T-helper 2 cell (primary cell): ENCODE measurements at regions not wholly inside any gene's neighbourhood (a gene's known extent, or its start where the extent isn't known, plus 50 kb on each side); places are given as distances from the start of the nearest gene placed in this dataset.
"Not testable (repeated sequence)": the region's sequence is repeated elsewhere in the genome, so short reads cannot be mapped to it uniquely, and the experiment has no call there.

Source experiments
- DNase-seq, 5 experiments: peaks; one replicate each; pipeline versions ENCODE4 v3.0.0 to v3.0.0-alpha.2; 2012 to 2022

DNA sequence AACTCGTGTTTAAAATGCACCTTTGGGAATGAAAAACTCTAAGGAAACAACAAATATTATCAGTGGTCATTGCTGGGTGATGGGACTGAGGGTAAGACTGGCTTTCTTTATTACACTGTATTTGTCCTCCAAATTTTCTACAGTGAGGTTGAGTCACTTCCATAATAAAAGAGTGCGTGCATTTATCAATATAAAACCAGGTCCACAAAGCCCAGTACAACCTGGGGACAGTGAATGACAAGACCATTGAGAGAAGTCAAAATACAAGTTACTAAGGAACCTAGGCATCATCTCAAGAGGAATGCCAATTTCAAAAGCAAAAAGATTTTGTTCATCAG, 76.4 kb downstream of the MAGED4 start:
- DNase-seq, result no peak

- DNase-seq, result peak; percentile 57 to 91 (median 81)
These were observed 76.9 kb downstream of the MAGED4 start for GRCh38 chrX:52261463-52262194.

DNA sequence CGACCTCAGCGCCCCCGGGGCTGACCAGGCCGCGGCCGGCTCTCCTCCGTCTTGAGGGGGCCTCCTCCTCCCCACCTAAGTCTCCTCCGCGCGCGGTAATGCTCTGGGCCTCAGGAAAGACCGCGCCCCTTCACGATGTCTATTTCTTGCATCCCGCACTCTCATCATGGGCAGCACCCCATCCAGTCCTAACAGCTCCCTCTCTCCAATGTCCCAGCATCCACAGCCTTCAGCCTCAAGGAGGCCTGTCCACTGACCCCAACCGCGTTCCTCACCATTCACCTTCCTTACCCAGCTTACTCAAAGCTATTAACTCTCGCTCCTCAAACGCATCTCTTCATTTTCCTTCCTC, 77.5 kb downstream of the MAGED4 start:
- DNase-seq, result no peak

GRCh38 chrX:52263417-52263816, 78.7 kb downstream of the MAGED4 start:
- no peak for DNase-seq

DNA sequence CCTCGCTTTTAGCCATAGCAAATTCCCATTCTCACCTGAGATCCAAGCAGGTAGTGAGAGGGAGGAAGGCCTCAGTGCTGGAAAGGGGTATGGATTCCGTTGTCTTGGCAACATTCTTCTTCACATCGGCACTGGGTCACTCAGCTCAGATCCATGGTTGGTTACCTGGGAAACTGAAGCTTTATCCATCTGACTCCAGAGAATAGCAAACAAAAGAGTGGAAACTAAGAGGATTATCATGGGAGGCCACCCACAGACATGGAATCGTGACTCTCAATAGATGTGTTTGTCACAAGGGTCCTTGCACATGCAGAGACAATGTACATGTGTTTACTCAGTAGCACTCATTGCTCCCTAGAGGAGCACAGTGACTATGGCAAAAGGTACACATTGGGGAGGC, 81.0 kb downstream of the MAGED4 start:
- DNase-seq, result no peak

- DNase-seq, result not testable (repeated sequence)
These were observed 83.8 kb downstream of the MAGED4 start for GRCh38 chrX:52268502-52268901.

DNA sequence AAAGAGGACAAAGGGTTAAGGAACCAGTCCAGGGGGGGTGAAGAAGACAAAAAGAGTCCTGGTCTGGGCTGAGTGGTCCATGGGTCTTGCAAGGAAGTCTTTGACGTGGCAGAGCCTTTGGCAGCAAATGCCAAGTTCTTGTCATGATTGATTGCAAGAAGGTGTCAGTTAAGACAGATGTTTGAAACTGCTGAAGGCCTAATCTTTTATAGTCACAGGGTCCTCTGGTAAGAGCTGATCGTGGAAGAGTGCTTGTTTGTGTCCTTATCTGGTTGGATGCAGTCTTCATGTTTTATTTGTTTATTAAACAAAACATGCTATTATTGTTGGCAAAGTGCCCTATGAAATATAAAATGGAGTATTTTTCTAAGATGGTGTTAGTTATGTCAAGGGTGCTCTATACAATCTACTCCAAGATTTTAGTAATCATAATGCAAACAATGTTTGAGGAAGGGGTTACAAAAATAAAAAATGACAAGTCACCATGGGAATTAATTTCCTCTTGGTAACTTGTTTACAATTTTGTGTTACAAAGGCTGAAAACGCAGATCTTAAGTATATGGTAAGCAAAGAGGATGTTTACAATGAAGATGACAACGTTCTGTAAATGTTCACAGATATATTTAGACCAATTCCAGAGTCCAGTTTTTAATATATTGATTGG, 85.9 kb downstream of the MAGED4 start:
- DNase-seq, result no peak

GRCh38 chrX:52271206-52271605, 86.5 kb downstream of the MAGED4 start:
- DNase-seq, result peak in 1 of 5 experiments; percentile 3

GRCh38 chrX:52277666-52278065, 91.2 kb upstream of the XAGE2 start:
- no peak for DNase-seq

DNA sequence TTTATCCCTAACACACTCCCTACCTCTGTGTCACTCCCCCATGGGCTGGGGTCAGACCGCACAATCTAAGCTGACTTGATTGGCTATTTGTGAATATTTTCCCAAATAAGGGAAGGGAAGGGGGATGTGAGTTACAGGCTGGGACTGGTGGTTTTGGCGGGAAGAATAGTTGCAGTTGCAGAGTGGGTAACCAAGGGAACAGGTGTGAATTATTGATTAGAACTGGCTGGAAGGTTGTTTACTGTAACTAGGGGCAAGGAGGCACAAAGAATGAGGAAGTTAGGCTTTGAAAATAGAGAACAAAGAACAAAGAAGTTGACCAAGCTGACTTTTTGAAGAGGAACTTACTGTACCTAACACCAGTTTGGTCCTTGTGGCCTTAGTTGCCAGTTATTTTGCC, 88.0 kb upstream of the XAGE2 start:
- DNase-seq, result no peak

GRCh38 chrX:52284865-52285264, 84.0 kb upstream of the XAGE2 start:
- no peak for DNase-seq

DNA sequence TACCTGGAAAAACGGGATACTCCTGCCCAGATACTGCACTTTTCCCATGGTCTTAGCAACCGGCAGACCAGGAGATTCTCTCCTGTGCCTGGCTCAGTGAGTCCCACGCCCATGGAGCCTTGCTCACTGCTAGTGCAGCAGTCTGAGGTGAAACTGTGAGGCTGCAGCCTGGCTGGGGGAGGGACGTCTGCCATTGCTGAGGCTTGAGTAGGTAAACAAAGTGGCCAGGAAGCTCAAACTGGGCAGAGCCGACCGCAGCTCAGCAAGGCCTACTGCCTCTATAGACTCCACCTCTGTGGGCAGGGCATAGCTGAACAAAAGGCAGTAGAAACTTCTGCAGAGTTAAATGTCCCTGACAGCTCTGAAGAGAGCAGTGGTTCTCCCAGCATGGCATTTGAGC, 69.9 kb upstream of the XAGE2 start:
- DNase-seq, result not testable (repeated sequence)

- DNase-seq, result not testable (repeated sequence)
These were observed 60.3 kb upstream of the XAGE2 start for GRCh38 chrX:52308532-52308931.
